ENCODE measurements at regions not wholly inside any gene's neighbourhood (a gene's known extent, or its start where the extent isn't known, plus 50 kb on each side); places are given as distances from the start of the nearest gene placed in this dataset.

DNA sequence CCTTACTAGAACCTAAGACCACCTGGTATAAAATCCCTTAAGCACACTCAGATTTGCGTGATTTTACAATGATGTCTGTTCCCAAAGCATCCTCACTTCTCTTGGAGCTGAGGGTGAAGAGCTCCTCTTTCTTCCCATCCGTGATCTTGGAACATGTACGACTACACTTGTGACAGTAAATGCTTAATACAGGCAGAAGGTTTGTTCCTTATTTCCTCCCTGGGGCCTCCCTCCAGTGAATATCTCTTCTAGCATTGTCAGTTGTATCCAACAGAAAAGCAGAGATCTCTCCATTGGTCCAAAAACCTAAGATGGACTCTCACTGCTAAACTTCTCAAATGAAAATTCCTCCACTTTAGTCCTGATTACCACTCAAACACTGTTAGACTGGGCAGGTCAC, 103.6 kb upstream of the VPREB1 start:
- no peaks in the 10 kb centered on the region for H3K4me1 Mint-ChIP-seq (ENCODE audit: low read depth, unreplicated experiment)
- H3K4me3 Mint-ChIP-seq (ENCODE audit: unreplicated experiment): no peak overlapping the region
- no peak for DNase-seq
- no peaks in the 10 kb centered on the region for H3K9me3 Mint-ChIP-seq (ENCODE audit: unreplicated experiment)
- no peak overlapping the region for H3K27ac Mint-ChIP-seq (ENCODE audit: unreplicated experiment)
- H3K27me3 Mint-ChIP-seq (ENCODE audit: unreplicated experiment): peaks cover 1% of the 10 kb centered on the region
- TF ChIP-seq, protein P1, sequence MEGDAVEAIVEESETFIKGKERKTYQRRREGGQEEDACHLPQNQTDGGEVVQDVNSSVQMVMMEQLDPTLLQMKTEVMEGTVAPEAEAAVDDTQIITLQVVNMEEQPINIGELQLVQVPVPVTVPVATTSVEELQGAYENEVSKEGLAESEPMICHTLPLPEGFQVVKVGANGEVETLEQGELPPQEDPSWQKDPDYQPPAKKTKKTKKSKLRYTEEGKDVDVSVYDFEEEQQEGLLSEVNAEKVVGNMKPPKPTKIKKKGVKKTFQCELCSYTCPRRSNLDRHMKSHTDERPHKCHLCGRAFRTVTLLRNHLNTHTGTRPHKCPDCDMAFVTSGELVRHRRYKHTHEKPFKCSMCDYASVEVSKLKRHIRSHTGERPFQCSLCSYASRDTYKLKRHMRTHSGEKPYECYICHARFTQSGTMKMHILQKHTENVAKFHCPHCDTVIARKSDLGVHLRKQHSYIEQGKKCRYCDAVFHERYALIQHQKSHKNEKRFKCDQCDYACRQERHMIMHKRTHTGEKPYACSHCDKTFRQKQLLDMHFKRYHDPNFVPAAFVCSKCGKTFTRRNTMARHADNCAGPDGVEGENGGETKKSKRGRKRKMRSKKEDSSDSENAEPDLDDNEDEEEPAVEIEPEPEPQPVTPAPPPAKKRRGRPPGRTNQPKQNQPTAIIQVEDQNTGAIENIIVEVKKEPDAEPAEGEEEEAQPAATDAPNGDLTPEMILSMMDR (IDR thresholded peaks at IDR 0.05; ENCODE audit: partially characterized antibody, unreplicated experiment): no peak
- no peaks in the 10 kb centered on the region for H3K36me3 Mint-ChIP-seq (ENCODE audit: unreplicated experiment)

DNA sequence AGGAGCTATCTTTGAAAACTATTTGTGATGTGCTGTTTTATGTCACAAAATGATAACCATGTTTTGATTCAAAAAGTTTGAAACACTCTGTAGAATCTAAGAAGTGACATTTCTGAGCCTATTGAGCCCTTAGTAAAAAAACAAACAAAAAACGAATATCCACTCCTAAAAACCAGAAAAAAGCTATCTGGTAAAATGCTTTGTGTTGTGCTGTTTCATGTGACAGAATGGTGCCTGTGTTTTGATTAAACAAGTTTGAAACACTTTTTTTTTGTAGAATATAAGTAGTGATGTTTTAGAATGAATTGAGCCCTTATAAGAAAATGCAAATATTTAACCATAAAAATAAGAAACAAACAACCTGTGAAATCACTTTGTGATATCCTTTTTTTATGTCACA, 105.2 kb upstream of the VPREB1 start:
- H3K4me3 Mint-ChIP-seq (ENCODE audit: unreplicated experiment): no peak overlapping the region
- no peak overlapping the region for H3K27ac Mint-ChIP-seq (ENCODE audit: unreplicated experiment)
- TF ChIP-seq, protein P1 (IDR thresholded peaks at IDR 0.05; ENCODE audit: partially characterized antibody, unreplicated experiment): no peak
- no peak for DNase-seq
- H3K9me3 Mint-ChIP-seq (ENCODE audit: unreplicated experiment): no peaks in the 10 kb centered on the region
- H3K27me3 Mint-ChIP-seq (ENCODE audit: unreplicated experiment): peaks cover 1% of the 10 kb centered on the region
- no peaks in the 10 kb centered on the region for H3K36me3 Mint-ChIP-seq (ENCODE audit: unreplicated experiment)
- H3K4me1 Mint-ChIP-seq (ENCODE audit: low read depth, unreplicated experiment): no peaks in the 10 kb centered on the region

DNA sequence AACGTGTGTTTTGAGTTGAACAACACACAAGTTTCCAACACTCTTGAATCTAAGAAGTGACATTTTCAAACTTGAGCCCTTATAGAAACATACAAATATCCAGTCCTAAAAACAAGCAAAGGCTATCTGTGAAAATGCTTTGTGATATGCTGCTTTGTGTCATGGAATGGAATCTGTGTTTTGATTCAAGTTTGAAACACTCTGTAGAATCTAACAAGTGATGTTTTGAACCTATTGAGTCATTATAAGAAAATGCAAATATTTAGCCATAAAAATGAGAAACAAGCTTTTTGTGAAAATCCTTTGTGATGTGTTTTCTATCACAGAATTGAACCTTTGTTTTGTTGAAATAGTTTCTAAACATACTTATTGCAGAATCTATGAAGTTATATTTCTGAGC, 105.7 kb upstream of the VPREB1 start:
- DNase-seq: no peak
- Mint-ChIP-seq H3K27me3 (ENCODE audit: unreplicated experiment) (peaks cover 1% of the 10 kb centered on the region), H3K4me3 (ENCODE audit: unreplicated experiment) (no peak overlapping the region), H3K9me3 (ENCODE audit: unreplicated experiment) (no peaks in the 10 kb centered on the region), H3K36me3 (ENCODE audit: unreplicated experiment) (no peaks in the 10 kb centered on the region), H3K4me1 (ENCODE audit: low read depth, unreplicated experiment) (no peaks in the 10 kb centered on the region), H3K27ac (ENCODE audit: unreplicated experiment) (no peak overlapping the region)
- TF ChIP-seq, protein P1 (IDR thresholded peaks at IDR 0.05; ENCODE audit: partially characterized antibody, unreplicated experiment): no peak

DNA sequence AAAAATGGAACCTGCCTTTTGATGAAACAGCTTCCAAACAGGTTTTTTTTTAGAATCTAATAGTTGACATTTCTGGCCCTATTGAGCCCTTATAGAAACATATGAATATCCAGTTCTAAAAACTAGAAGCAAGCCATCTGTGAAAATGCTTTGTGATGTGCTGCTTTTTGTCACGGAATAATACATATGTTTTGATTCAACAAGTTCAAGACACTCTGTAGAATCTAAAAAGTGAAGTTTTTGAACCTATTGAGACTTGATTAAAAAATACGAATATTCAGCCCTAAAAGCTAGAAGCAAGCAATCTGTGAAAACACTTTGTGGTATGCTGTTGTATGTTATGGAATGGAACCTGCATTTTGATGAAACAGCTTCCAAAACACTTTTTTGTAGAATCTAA, 106.7 kb upstream of the VPREB1 start:
- Mint-ChIP-seq H3K4me3 (ENCODE audit: unreplicated experiment) (no peak overlapping the region), H3K27ac (ENCODE audit: unreplicated experiment) (no peak overlapping the region), H3K27me3 (ENCODE audit: unreplicated experiment) (peaks cover 1% of the 10 kb centered on the region), H3K9me3 (ENCODE audit: unreplicated experiment) (no peaks in the 10 kb centered on the region), H3K4me1 (ENCODE audit: low read depth, unreplicated experiment) (no peaks in the 10 kb centered on the region), H3K36me3 (ENCODE audit: unreplicated experiment) (no peaks in the 10 kb centered on the region)
- DNase-seq: no peak
- TF ChIP-seq, protein P1 (IDR thresholded peaks at IDR 0.05; ENCODE audit: partially characterized antibody, unreplicated experiment): no peak

DNA sequence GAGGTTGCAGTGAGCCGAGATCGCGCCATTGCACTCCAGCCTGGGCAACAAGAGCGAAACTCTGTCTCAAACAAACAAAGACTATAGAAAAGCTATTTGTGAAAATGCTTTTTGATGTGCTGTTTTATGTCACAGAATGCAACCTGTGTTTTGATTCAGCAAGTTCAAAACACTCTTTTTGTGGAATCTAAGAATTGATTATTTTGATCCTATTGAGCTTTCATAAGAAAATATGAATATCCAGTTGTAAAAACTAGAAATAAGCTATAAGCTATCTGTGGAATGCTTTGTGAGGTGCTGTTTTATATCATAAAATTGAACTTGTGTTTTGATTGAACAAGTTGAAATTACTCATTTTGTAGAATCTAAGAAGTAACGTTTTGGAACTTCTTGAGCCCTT, 110.7 kb upstream of the VPREB1 start:
- H3K27me3 Mint-ChIP-seq (ENCODE audit: unreplicated experiment): peaks cover 4% of the 10 kb centered on the region
- no peaks in the 10 kb centered on the region for H3K9me3 Mint-ChIP-seq (ENCODE audit: unreplicated experiment)
- TF ChIP-seq, protein P1 (IDR thresholded peaks at IDR 0.05; ENCODE audit: partially characterized antibody, unreplicated experiment): no peak
- no peak overlapping the region for H3K4me3 Mint-ChIP-seq (ENCODE audit: unreplicated experiment)
- H3K36me3 Mint-ChIP-seq (ENCODE audit: unreplicated experiment): no peaks in the 10 kb centered on the region
- DNase-seq: no peak
- H3K27ac Mint-ChIP-seq (ENCODE audit: unreplicated experiment): no peak overlapping the region
- H3K4me1 Mint-ChIP-seq (ENCODE audit: low read depth, unreplicated experiment): no peaks in the 10 kb centered on the region

All from glutamatergic neuron (in vitro differentiated cells).